GM12892 (cell line): ENCODE measurements at regions not wholly inside any gene's neighbourhood (a gene's known extent, or its start where the extent isn't known, plus 50 kb on each side); places are given as distances from the start of the nearest gene placed in this dataset.

Experiments used
- POLR2A ChIP-seq: IDR thresholded peaks from 2 replicates; pipeline ENCODE4 v1.6.1; 2011; ENCODE audit warnings: low read depth, low read length, control low read depth
- POLR2AphosphoS5 ChIP-seq: IDR thresholded peaks from 2 replicates; pipeline ENCODE4 v1.6.1; 2011; ENCODE audit warnings: low read depth, low read length, control low read depth
- TAF1 ChIP-seq: IDR thresholded peaks from 2 replicates; pipeline ENCODE4 v1.6.1; 2011; ENCODE audit warnings: low read depth, mild to moderate bottlenecking, control low read depth, low read length, borderline replicate concordance

DNA sequence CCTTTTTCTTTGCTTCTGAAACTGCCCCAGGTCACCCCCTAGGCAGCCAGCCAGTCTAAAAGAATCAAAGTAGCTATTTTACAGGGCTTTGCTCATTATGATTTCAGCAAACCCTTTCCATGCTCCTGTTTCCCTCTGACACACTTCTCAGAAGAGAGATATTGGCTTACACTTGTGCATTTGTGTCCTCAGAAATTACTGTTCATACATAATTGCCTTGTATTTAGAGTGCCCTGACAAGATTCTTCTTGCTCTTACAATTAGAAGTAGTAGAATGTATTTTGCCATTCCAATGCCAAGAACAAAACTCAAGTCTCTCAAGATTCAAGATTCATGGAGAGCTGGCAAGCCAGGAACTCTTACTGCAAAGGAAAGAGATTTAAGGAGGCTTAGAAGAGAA lies 531.0 kb upstream of the ZFP42 start:
- TF ChIP-seq POLR2AphosphoS5 (no peak), POLR2A (no peak), TAF1 (no peak)
